K562 (cell line): ENCODE measurements at regions not wholly inside any gene's neighbourhood (a gene's known extent, or its start where the extent isn't known, plus 50 kb on each side); places are given as distances from the start of the nearest gene placed in this dataset.
A peak's percentile ranks its signal among the peaks of the same experiment; 100 is the strongest.

Experiments used
- BRD4 ChIP-seq: fragments of 200-600 bp; sonication (generic); IDR thresholded peaks from 2 replicates; pipeline ENCODE4 v1.6.1; 2017; ENCODE audit warnings: inconsistent platforms
- CBX8 ChIP-seq: fragments of 200-600 bp; sonication (generic); IDR thresholded peaks from 2 replicates; pipeline ENCODE4 v1.6.1; 2012; ENCODE audit warnings: borderline replicate concordance, mixed run types, low read depth, mild to moderate bottlenecking, moderate library complexity, mixed read lengths, low read length, control low read depth, inconsistent platforms; ENCODE audit not compliant: poor library complexity, severe bottlenecking; ENCODE audit errors: extremely low read depth
- EP300 ChIP-seq: IDR thresholded peaks from 2 replicates; pipeline ENCODE4 v1.6.1; 2012; ENCODE audit warnings: low read length, improper control_type of control experiment
- HDAC8 ChIP-seq: fragments of 450-650 bp; IDR thresholded peaks from 2 replicates; pipeline ENCODE4 v1.6.1; 2016; ENCODE audit warnings: mild to moderate bottlenecking, missing genetic modification characterization, moderate library complexity, missing compliant biosample characterization
- MBD2 ChIP-seq: sonication (generic); IDR thresholded peaks from 2 replicates; pipeline ENCODE4 v1.6.1; 2016; ENCODE audit warnings: low read depth, borderline replicate concordance
- OTX1 ChIP-seq: fragments of 450-650 bp; formaldehyde crosslinking; IDR thresholded peaks from 2 replicates; pipeline ENCODE4 v1.4.0; 2022; ENCODE audit warnings: mild to moderate bottlenecking
- PHTF2 ChIP-seq: fragments of 250-450 bp; sonication (Bioruptor Pico); IDR thresholded peaks from 2 replicates; pipeline ENCODE4 v1.5.0; 2021; ENCODE audit warnings: mild to moderate bottlenecking
- RNF2 ChIP-seq: sonication (generic); IDR thresholded peaks from 2 replicates; pipeline ENCODE4 v1.6.1; 2016
- SETDB1 ChIP-seq: IDR thresholded peaks from one replicate; pipeline ENCODE4 v1.6.1; 2012; ENCODE audit warnings: low read length, control low read depth, inconsistent platforms
- SIRT6 ChIP-seq: IDR thresholded peaks from one replicate; pipeline ENCODE4 v1.6.1; 2012; ENCODE audit warnings: low read depth, mild to moderate bottlenecking, control low read depth, inconsistent platforms, low read length, moderate library complexity
- TCF7L2 ChIP-seq: fragments of 150-350 bp; IDR thresholded peaks from 2 replicates; pipeline ENCODE4 v1.6.1; 2016; ENCODE audit warnings: low read depth, mild to moderate bottlenecking, low read length, moderate library complexity
- TEAD4 ChIP-seq, 2 experiments: sonication (generic) in 1 of 2; formaldehyde crosslinking in 1 of 2; IDR thresholded peaks; 2 replicates each; pipeline versions ENCODE4 v1.6.1 to v1.8.0; 2012 to 2022; ENCODE audit warnings: borderline replicate concordance in 1 of 2, inconsistent platforms in 1 of 2, low read length in 1 of 2, mild to moderate bottlenecking in 1 of 2, missing genetic modification reagents in 1 of 2
- ZFP1 ChIP-seq: fragments of 450-650 bp; formaldehyde crosslinking; IDR thresholded peaks from 2 replicates; pipeline ENCODE4 v1.4.0; 2020; ENCODE audit warnings: mild to moderate bottlenecking, mixed read lengths
- ZNF121 ChIP-seq: sonication (generic); formaldehyde crosslinking; conservative IDR thresholded peaks from 2 replicates; pipeline ENCODE4 v1.8.0; 2022; ENCODE audit warnings: missing genetic modification reagents
- ZNF124 ChIP-seq: sonication (generic); formaldehyde crosslinking; IDR thresholded peaks from 2 replicates; pipeline ENCODE4 v1.8.1; 2022; ENCODE audit warnings: missing genetic modification reagents
- ZNF143 ChIP-seq: sonication (generic); formaldehyde crosslinking; IDR thresholded peaks from 2 replicates; pipeline ENCODE4 v1.9.0; 2022; ENCODE audit warnings: mild to moderate bottlenecking, missing genetic modification reagents
- ZNF354B ChIP-seq: fragments of 250-450 bp; sonication (Bioruptor Pico); IDR thresholded peaks from 2 replicates; pipeline ENCODE4 v1.4.0; 2020
- ZNF668 ChIP-seq: fragments of 250-450 bp; sonication (Bioruptor Pico); IDR thresholded peaks from 2 replicates; pipeline ENCODE4 v1.8.0; 2022; ENCODE audit warnings: mild to moderate bottlenecking, inconsistent platforms
- ZNF75A ChIP-seq: fragments of 450-650 bp; formaldehyde crosslinking; IDR thresholded peaks from 2 replicates; pipeline ENCODE4 v1.4.0; 2020; ENCODE audit warnings: mild to moderate bottlenecking
- TF ChIP-seq, protein P1 (sequence below), 2 experiments: fragments of 150-350 bp in 1 of 2; IDR thresholded peaks; 2 replicates each; pipeline ENCODE4 v1.6.1; 2012 to 2016; ENCODE audit warnings: low read depth in 2 of 2, low read length in 2 of 2, mild to moderate bottlenecking in 1 of 2, moderate library complexity in 1 of 2
- TF ChIP-seq, protein P2 (sequence below): fragments of 450-650 bp; formaldehyde crosslinking; IDR thresholded peaks from 2 replicates; pipeline ENCODE4 v1.4.0; 2022; ENCODE audit warnings: mild to moderate bottlenecking, moderate library complexity
- TF ChIP-seq, protein P3 (sequence below): sonication (generic); formaldehyde crosslinking; IDR thresholded peaks from 2 replicates; pipeline ENCODE4 v1.8.1; 2023; ENCODE audit warnings: mild to moderate bottlenecking, missing genetic modification reagents
- TF ChIP-seq, protein P4 (sequence below): sonication (generic); formaldehyde crosslinking; IDR thresholded peaks from 2 replicates; pipeline ENCODE4 v1.4.0; 2020; ENCODE audit warnings: mild to moderate bottlenecking, missing genetic modification reagents

DNA sequence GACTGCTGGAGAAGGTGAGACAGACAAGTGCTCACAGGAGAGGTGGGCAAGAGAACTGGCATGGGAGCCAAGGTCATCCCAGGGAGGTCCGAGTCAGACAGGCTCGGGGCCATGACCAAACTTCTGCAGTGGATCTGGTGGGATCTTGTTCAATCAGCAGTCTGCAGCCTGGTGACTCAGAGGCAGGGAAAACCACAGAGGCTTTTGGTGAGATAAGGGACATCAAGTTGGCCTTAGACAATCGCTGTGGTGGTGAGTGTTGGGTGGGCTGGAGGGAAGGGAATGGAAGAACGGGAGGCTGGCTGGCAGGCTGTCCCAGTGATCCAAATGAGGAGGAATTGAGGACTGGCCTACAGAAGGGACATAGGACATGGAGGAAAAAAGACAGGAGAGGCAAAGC lies 123.8 kb downstream of the TMEM174 start (continued):
- TF ChIP-seq, protein P1, sequence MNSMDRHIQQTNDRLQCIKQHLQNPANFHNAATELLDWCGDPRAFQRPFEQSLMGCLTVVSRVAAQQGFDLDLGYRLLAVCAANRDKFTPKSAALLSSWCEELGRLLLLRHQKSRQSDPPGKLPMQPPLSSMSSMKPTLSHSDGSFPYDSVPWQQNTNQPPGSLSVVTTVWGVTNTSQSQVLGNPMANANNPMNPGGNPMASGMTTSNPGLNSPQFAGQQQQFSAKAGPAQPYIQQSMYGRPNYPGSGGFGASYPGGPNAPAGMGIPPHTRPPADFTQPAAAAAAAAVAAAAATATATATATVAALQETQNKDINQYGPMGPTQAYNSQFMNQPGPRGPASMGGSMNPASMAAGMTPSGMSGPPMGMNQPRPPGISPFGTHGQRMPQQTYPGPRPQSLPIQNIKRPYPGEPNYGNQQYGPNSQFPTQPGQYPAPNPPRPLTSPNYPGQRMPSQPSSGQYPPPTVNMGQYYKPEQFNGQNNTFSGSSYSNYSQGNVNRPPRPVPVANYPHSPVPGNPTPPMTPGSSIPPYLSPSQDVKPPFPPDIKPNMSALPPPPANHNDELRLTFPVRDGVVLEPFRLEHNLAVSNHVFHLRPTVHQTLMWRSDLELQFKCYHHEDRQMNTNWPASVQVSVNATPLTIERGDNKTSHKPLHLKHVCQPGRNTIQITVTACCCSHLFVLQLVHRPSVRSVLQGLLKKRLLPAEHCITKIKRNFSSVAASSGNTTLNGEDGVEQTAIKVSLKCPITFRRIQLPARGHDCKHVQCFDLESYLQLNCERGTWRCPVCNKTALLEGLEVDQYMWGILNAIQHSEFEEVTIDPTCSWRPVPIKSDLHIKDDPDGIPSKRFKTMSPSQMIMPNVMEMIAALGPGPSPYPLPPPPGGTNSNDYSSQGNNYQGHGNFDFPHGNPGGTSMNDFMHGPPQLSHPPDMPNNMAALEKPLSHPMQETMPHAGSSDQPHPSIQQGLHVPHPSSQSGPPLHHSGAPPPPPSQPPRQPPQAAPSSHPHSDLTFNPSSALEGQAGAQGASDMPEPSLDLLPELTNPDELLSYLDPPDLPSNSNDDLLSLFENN (IDR thresholded peaks at IDR 0.05; ENCODE audit: low read depth in 2 of 2, low read length in 2 of 2), result 0 out of 4 replicates have a peak, but pooled peaks of 1 of the 2 experiments have one; percentile 57
- no peak for TF ChIP-seq PHTF2 (CRISPR knock-in tag)
- no peak for TF ChIP-seq BRD4
- TF ChIP-seq, protein P2, sequence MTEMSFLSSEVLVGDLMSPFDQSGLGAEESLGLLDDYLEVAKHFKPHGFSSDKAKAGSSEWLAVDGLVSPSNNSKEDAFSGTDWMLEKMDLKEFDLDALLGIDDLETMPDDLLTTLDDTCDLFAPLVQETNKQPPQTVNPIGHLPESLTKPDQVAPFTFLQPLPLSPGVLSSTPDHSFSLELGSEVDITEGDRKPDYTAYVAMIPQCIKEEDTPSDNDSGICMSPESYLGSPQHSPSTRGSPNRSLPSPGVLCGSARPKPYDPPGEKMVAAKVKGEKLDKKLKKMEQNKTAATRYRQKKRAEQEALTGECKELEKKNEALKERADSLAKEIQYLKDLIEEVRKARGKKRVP (CRISPR knock-in tag), result no peak
- TF ChIP-seq CBX8, result no peak
- TF ChIP-seq SIRT6, result no peak
- no peak; the same call in 1 of the 2 replicates for TF ChIP-seq MBD2
- TF ChIP-seq ZNF354B (CRISPR knock-in tag), result no peak
- no peak for TF ChIP-seq OTX1 (CRISPR knock-in tag)
- 0 out of 2 replicates have a peak, but pooled peaks have one; percentile 33 for TF ChIP-seq ZNF121 (CRISPR knock-in tag)
- TF ChIP-seq ZFP1 (CRISPR knock-in tag), result no peak
- no peak for TF ChIP-seq ZNF143 (CRISPR knock-in tag)
- TF ChIP-seq, protein P3, sequence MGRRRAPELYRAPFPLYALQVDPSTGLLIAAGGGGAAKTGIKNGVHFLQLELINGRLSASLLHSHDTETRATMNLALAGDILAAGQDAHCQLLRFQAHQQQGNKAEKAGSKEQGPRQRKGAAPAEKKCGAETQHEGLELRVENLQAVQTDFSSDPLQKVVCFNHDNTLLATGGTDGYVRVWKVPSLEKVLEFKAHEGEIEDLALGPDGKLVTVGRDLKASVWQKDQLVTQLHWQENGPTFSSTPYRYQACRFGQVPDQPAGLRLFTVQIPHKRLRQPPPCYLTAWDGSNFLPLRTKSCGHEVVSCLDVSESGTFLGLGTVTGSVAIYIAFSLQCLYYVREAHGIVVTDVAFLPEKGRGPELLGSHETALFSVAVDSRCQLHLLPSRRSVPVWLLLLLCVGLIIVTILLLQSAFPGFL, result no peak
- peak; percentile 44; the same call in 1 of the 2 replicates for TF ChIP-seq RNF2
- peak; percentile 47; the same call in 1 of the 2 replicates for TF ChIP-seq EP300
- TF ChIP-seq TEAD4 (IDR thresholded peaks at IDR 0.05; ENCODE audit: low read length), result peak; percentile 88
- TF ChIP-seq TEAD4 (CRISPR knock-in tag; IDR thresholded peaks at IDR 0.05; ENCODE audit: borderline replicate concordance), result no peak
- no peak for TF ChIP-seq HDAC8
- no peak for TF ChIP-seq TCF7L2
- no peak for TF ChIP-seq ZNF124 (CRISPR knock-in tag)
- TF ChIP-seq, protein P4, sequence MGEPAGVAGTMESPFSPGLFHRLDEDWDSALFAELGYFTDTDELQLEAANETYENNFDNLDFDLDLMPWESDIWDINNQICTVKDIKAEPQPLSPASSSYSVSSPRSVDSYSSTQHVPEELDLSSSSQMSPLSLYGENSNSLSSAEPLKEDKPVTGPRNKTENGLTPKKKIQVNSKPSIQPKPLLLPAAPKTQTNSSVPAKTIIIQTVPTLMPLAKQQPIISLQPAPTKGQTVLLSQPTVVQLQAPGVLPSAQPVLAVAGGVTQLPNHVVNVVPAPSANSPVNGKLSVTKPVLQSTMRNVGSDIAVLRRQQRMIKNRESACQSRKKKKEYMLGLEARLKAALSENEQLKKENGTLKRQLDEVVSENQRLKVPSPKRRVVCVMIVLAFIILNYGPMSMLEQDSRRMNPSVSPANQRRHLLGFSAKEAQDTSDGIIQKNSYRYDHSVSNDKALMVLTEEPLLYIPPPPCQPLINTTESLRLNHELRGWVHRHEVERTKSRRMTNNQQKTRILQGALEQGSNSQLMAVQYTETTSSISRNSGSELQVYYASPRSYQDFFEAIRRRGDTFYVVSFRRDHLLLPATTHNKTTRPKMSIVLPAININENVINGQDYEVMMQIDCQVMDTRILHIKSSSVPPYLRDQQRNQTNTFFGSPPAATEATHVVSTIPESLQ, result no peak
- no peak for TF ChIP-seq SETDB1
- TF ChIP-seq ZNF75A (CRISPR knock-in tag), result no peak
- TF ChIP-seq ZNF668 (CRISPR knock-in tag), result no peak
